DOHH2 (cell line): ENCODE measurements at regions not wholly inside any gene's neighbourhood (a gene's known extent, or its start where the extent isn't known, plus 50 kb on each side); places are given as distances from the start of the nearest gene placed in this dataset.

ENCODE experiments used
- EZH2phosphoT487 ChIP-seq: fragments of 200-600 bp; sonication (generic); IDR thresholded peaks from 2 replicates; pipeline ENCODE4 v1.6.1; 2017; ENCODE audit warnings: borderline replicate concordance, mild to moderate bottlenecking, antibody characterized with exemption, low read length, moderate library complexity, mixed read lengths
- TF ChIP-seq, protein P1 (sequence below): fragments of 200-600 bp; sonication (generic); IDR thresholded peaks from one replicate; pipeline ENCODE4 v1.5.1; 2014; ENCODE audit warnings: antibody characterized with exemption, mild to moderate bottlenecking, low read depth, low read length; ENCODE audit not compliant: poor library complexity, severe bottlenecking

DNA sequence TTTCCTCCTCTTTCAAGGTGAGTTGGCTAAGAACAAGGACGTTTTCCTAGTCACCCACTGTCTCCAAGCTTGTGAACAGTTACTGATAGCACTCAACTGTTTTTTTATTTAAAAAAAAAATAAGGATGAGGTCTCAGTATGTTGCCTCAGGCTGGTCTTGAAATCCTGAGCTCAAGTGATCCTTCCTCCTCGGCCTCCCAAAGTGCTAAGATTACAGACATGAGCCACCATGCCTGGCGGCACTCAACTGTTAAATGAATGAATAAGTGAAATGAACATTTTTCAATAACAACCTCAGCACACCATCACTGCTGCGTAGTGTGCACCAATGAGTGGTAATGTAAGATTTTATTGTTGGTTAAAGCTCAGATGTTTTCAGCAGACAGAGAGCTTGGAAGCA lies 214.1 kb upstream of the NRIP1 start:
- TF ChIP-seq, protein P1, sequence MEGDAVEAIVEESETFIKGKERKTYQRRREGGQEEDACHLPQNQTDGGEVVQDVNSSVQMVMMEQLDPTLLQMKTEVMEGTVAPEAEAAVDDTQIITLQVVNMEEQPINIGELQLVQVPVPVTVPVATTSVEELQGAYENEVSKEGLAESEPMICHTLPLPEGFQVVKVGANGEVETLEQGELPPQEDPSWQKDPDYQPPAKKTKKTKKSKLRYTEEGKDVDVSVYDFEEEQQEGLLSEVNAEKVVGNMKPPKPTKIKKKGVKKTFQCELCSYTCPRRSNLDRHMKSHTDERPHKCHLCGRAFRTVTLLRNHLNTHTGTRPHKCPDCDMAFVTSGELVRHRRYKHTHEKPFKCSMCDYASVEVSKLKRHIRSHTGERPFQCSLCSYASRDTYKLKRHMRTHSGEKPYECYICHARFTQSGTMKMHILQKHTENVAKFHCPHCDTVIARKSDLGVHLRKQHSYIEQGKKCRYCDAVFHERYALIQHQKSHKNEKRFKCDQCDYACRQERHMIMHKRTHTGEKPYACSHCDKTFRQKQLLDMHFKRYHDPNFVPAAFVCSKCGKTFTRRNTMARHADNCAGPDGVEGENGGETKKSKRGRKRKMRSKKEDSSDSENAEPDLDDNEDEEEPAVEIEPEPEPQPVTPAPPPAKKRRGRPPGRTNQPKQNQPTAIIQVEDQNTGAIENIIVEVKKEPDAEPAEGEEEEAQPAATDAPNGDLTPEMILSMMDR: no peak
- TF ChIP-seq EZH2phosphoT487: no peak
